ENCODE measurements at regions not wholly inside any gene's neighbourhood (a gene's known extent, or its start where the extent isn't known, plus 50 kb on each side); places are given as distances from the start of the nearest gene placed in this dataset.

GRCh38 chr10:131420867-131421266 is 109.3 kb upstream of the TCERG1L start:
- Histone ChIP-seq H3K4me3 (ENCODE audit: low read length) (no peak overlapping the region), H3K27me3 (replicated peaks; ENCODE audit: insufficient read depth, low read length) (0 out of 2 replicates have a peak, but pooled peaks cover 7% of the 10 kb centered on the region), H3K36me3 (replicated peaks; ENCODE audit: insufficient read depth, low read length) (no peaks in the 10 kb centered on the region), H3K27ac (ENCODE audit: low read length) (no peak overlapping the region), H3K4me2 (ENCODE audit: low read depth, low read length) (no peak overlapping the region), H3K9ac (ENCODE audit: low read length) (no peak overlapping the region), H3K4me1 (ENCODE audit: low read length) (no peaks in the 10 kb centered on the region), H3K9me2 (replicated peaks; ENCODE audit: insufficient read depth, low read length) (no peaks in the 10 kb centered on the region), H3K79me2 (ENCODE audit: low read length) (no peaks in the 10 kb centered on the region), H3F3A (ENCODE audit: insufficient read depth, low read length) (no peaks in the 10 kb centered on the region), H2AFZ (ENCODE audit: low read length) (no peak overlapping the region), H4K20me1 (ENCODE audit: insufficient read depth, low read length) (no peaks in the 10 kb centered on the region), H3K9me3 (replicated peaks; ENCODE audit: insufficient read depth, low read length) (no peaks in the 10 kb centered on the region)
- no peak for TF ChIP-seq EZH2phosphoT487 (IDR thresholded peaks at IDR 0.05; ENCODE audit: low read length)
- TF ChIP-seq, protein P1, sequence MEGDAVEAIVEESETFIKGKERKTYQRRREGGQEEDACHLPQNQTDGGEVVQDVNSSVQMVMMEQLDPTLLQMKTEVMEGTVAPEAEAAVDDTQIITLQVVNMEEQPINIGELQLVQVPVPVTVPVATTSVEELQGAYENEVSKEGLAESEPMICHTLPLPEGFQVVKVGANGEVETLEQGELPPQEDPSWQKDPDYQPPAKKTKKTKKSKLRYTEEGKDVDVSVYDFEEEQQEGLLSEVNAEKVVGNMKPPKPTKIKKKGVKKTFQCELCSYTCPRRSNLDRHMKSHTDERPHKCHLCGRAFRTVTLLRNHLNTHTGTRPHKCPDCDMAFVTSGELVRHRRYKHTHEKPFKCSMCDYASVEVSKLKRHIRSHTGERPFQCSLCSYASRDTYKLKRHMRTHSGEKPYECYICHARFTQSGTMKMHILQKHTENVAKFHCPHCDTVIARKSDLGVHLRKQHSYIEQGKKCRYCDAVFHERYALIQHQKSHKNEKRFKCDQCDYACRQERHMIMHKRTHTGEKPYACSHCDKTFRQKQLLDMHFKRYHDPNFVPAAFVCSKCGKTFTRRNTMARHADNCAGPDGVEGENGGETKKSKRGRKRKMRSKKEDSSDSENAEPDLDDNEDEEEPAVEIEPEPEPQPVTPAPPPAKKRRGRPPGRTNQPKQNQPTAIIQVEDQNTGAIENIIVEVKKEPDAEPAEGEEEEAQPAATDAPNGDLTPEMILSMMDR (IDR thresholded peaks at IDR 0.05; ENCODE audit: low read length): no peak
- TF ChIP-seq EZH2 (optimal IDR thresholded peaks at IDR 0.05; ENCODE audit: low read depth, low read length): no peak
- no peak for DNase-seq

- no peaks in the 10 kb centered on the region for H3K9me3 ChIP-seq (replicated peaks; ENCODE audit: insufficient read depth, low read length)
- H3K79me2 ChIP-seq (ENCODE audit: low read length): no peaks in the 10 kb centered on the region
- H3K4me2 ChIP-seq (ENCODE audit: low read depth, low read length): no peak overlapping the region
- no peaks in the 10 kb centered on the region for H4K20me1 ChIP-seq (ENCODE audit: insufficient read depth, low read length)
- H3F3A ChIP-seq (ENCODE audit: insufficient read depth, low read length): no peaks in the 10 kb centered on the region
- no peak overlapping the region for H3K4me3 ChIP-seq (ENCODE audit: low read length)
- TF ChIP-seq, protein P1 (IDR thresholded peaks at IDR 0.05; ENCODE audit: low read length): no peak
- no peak for TF ChIP-seq EZH2 (optimal IDR thresholded peaks at IDR 0.05; ENCODE audit: low read depth, low read length)
- TF ChIP-seq EZH2phosphoT487 (IDR thresholded peaks at IDR 0.05; ENCODE audit: low read length): no peak
- H3K4me1 ChIP-seq (ENCODE audit: low read length): no peaks in the 10 kb centered on the region
- DNase-seq: no peak
- H2AFZ ChIP-seq (ENCODE audit: low read length): no peak overlapping the region
- H3K9me2 ChIP-seq (replicated peaks; ENCODE audit: insufficient read depth, low read length): no peaks in the 10 kb centered on the region
- no peak overlapping the region for H3K9ac ChIP-seq (ENCODE audit: low read length)
- H3K36me3 ChIP-seq (replicated peaks; ENCODE audit: insufficient read depth, low read length): no peaks in the 10 kb centered on the region
- H3K27me3 ChIP-seq (replicated peaks; ENCODE audit: insufficient read depth, low read length): 0 out of 2 replicates have a peak, but pooled peaks cover 7% of the 10 kb centered on the region
- H3K27ac ChIP-seq (ENCODE audit: low read length): no peak overlapping the region
Measured at GRCh38 chr10:131421381-131421780, 109.9 kb upstream of the TCERG1L start.

DNA sequence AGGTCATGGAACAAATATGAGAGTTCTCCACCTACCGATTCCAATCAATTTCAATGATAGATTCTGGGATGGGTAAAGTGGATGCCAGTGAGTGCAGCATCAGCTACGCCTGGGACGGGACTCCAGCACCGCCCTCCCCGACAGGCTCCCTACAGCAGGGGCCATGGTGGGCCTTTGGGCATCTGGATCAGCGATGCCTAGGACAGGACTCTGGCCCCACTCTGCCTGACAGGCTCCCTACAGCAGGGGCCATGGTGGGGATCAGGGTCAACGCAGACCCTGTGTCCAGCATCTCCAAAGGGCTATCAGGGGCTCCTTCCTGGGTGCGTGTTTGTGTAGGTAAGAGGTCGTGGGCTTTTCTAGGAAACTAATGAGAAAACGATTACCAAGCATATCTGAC is 111.2 kb upstream of the TCERG1L start:
- no peaks in the 10 kb centered on the region for H4K20me1 ChIP-seq (ENCODE audit: insufficient read depth, low read length)

More for the DNA sequence above, 111.2 kb upstream of the TCERG1L start:
- TF ChIP-seq, protein P1 (IDR thresholded peaks at IDR 0.05; ENCODE audit: low read length): no peak
- no peak for TF ChIP-seq EZH2phosphoT487 (IDR thresholded peaks at IDR 0.05; ENCODE audit: low read length)
- no peak for TF ChIP-seq EZH2 (optimal IDR thresholded peaks at IDR 0.05; ENCODE audit: low read depth, low read length)
- Histone ChIP-seq H3K9ac (ENCODE audit: low read length) (no peak overlapping the region), H3K36me3 (replicated peaks; ENCODE audit: insufficient read depth, low read length) (no peaks in the 10 kb centered on the region), H3K27ac (ENCODE audit: low read length) (no peak overlapping the region), H3K4me1 (ENCODE audit: low read length) (no peaks in the 10 kb centered on the region), H3K4me3 (ENCODE audit: low read length) (no peak overlapping the region), H3K27me3 (replicated peaks; ENCODE audit: insufficient read depth, low read length) (0 out of 2 replicates have a peak, but pooled peaks cover 7% of the 10 kb centered on the region), H2AFZ (ENCODE audit: low read length) (no peak overlapping the region), H3K4me2 (ENCODE audit: low read depth, low read length) (no peak overlapping the region), H3K9me3 (replicated peaks; ENCODE audit: insufficient read depth, low read length) (no peaks in the 10 kb centered on the region), H3K9me2 (replicated peaks; ENCODE audit: insufficient read depth, low read length) (no peaks in the 10 kb centered on the region), H3F3A (ENCODE audit: insufficient read depth, low read length) (no peaks in the 10 kb centered on the region), H3K79me2 (ENCODE audit: low read length) (no peaks in the 10 kb centered on the region)
- no peak for DNase-seq

Data from MM.1S (cell line).